ENCODE measurements at regions not wholly inside any gene's neighbourhood (a gene's known extent, or its start where the extent isn't known, plus 50 kb on each side); places are given as distances from the start of the nearest gene placed in this dataset.

GRCh38 chr16:80305410-80305809, 235.4 kb upstream of the DYNLRB2 start:
- no peak overlapping the region for H3K27ac Mint-ChIP-seq (ENCODE audit: low read depth)
- no peaks in the 10 kb centered on the region for H3K36me3 Mint-ChIP-seq (ENCODE audit: insufficient read depth)
- DNase-seq (ENCODE audit: low spot score in 2 of 2), result no peak
- H3K27me3 Mint-ChIP-seq, result peaks cover 46% of the 10 kb centered on the region
- no peaks in the 10 kb centered on the region for H3K4me1 Mint-ChIP-seq
- H3K9me3 Mint-ChIP-seq, result no peaks in the 10 kb centered on the region
- H3K4me3 Mint-ChIP-seq, result no peak overlapping the region
- ATAC-seq (replicated peaks; ENCODE audit: extremely low read depth, poor library complexity, severe bottlenecking), result no peak

- DNase-seq (ENCODE audit: low spot score in 2 of 2), result no peak
- Mint-ChIP-seq H3K27me3 (peaks cover 31% of the 10 kb centered on the region), H3K36me3 (ENCODE audit: insufficient read depth) (no peaks in the 10 kb centered on the region), H3K4me1 (no peaks in the 10 kb centered on the region), H3K4me3 (no peak overlapping the region), H3K27ac (ENCODE audit: low read depth) (no peak overlapping the region), H3K9me3 (no peaks in the 10 kb centered on the region)
- ATAC-seq (replicated peaks; ENCODE audit: extremely low read depth, poor library complexity, severe bottlenecking), result no peak
Observed at GRCh38 chr16:80303691-80304090, 237.1 kb upstream of the DYNLRB2 start.

GRCh38 chr16:80300876-80301275, 239.9 kb upstream of the DYNLRB2 start:
- Mint-ChIP-seq H3K27me3 (peaks cover 30% of the 10 kb centered on the region), H3K36me3 (ENCODE audit: insufficient read depth) (no peaks in the 10 kb centered on the region), H3K27ac (ENCODE audit: low read depth) (no peak overlapping the region), H3K4me3 (no peak overlapping the region), H3K9me3 (no peaks in the 10 kb centered on the region), H3K4me1 (no peaks in the 10 kb centered on the region)
- DNase-seq (ENCODE audit: low spot score in 2 of 2) (no peak), ATAC-seq (replicated peaks; ENCODE audit: extremely low read depth, poor library complexity, severe bottlenecking) (no peak)

GRCh38 chr16:80300456-80300855, 240.3 kb upstream of the DYNLRB2 start:
- Mint-ChIP-seq H3K36me3 (ENCODE audit: insufficient read depth) (no peaks in the 10 kb centered on the region), H3K4me3 (no peak overlapping the region), H3K9me3 (no peaks in the 10 kb centered on the region)

GRCh38 chr16:80299416-80299815, 241.4 kb upstream of the DYNLRB2 start:
- DNase-seq (ENCODE audit: low spot score in 2 of 2) (no peak), ATAC-seq (replicated peaks; ENCODE audit: extremely low read depth, poor library complexity, severe bottlenecking) (no peak)
- Mint-ChIP-seq H3K9me3 (no peaks in the 10 kb centered on the region), H3K27me3 (peaks cover 35% of the 10 kb centered on the region), H3K27ac (ENCODE audit: low read depth) (no peak overlapping the region), H3K4me3 (no peak overlapping the region), H3K4me1 (no peaks in the 10 kb centered on the region), H3K36me3 (ENCODE audit: insufficient read depth) (no peaks in the 10 kb centered on the region)

More at GRCh38 chr16:80300456-80300855, 240.3 kb upstream of the DYNLRB2 start:
- no peak for DNase-seq (ENCODE audit: low spot score in 2 of 2)
- ATAC-seq (replicated peaks; ENCODE audit: extremely low read depth, poor library complexity, severe bottlenecking), result no peak
- Mint-ChIP-seq H3K27ac (ENCODE audit: low read depth) (no peak overlapping the region), H3K27me3 (peaks cover 30% of the 10 kb centered on the region), H3K4me1 (no peaks in the 10 kb centered on the region)

GRCh38 chr16:80298676-80299075, 242.1 kb upstream of the DYNLRB2 start:
- H3K36me3 Mint-ChIP-seq (ENCODE audit: insufficient read depth), result no peaks in the 10 kb centered on the region
- H3K27me3 Mint-ChIP-seq, result peaks cover 31% of the 10 kb centered on the region
- no peak for ATAC-seq (replicated peaks; ENCODE audit: extremely low read depth, poor library complexity, severe bottlenecking)
- H3K4me3 Mint-ChIP-seq, result no peak overlapping the region
- no peaks in the 10 kb centered on the region for H3K9me3 Mint-ChIP-seq
- H3K4me1 Mint-ChIP-seq, result no peaks in the 10 kb centered on the region
- no peak for DNase-seq (ENCODE audit: low spot score in 2 of 2)
- no peak overlapping the region for H3K27ac Mint-ChIP-seq (ENCODE audit: low read depth)

GRCh38 chr16:80296034-80296433, 244.8 kb upstream of the DYNLRB2 start:
- ATAC-seq (replicated peaks; ENCODE audit: extremely low read depth, poor library complexity, severe bottlenecking), result no peak
- H3K9me3 Mint-ChIP-seq, result no peaks in the 10 kb centered on the region
- DNase-seq (ENCODE audit: low spot score in 2 of 2), result no peak
- H3K27ac Mint-ChIP-seq (ENCODE audit: low read depth), result no peak overlapping the region
- H3K4me1 Mint-ChIP-seq, result no peaks in the 10 kb centered on the region
- peaks cover 35% of the 10 kb centered on the region for H3K27me3 Mint-ChIP-seq
- no peaks in the 10 kb centered on the region for H3K36me3 Mint-ChIP-seq (ENCODE audit: insufficient read depth)
- no peak overlapping the region for H3K4me3 Mint-ChIP-seq

- H3K27me3 Mint-ChIP-seq, result peaks cover 39% of the 10 kb centered on the region
- ATAC-seq (replicated peaks; ENCODE audit: extremely low read depth, poor library complexity, severe bottlenecking) (no peak), DNase-seq (ENCODE audit: low spot score in 2 of 2) (no peak)
- no peaks in the 10 kb centered on the region for H3K9me3 Mint-ChIP-seq
- H3K27ac Mint-ChIP-seq (ENCODE audit: low read depth), result no peak overlapping the region
- H3K4me3 Mint-ChIP-seq, result no peak overlapping the region
- no peaks in the 10 kb centered on the region for H3K36me3 Mint-ChIP-seq (ENCODE audit: insufficient read depth)
- no peaks in the 10 kb centered on the region for H3K4me1 Mint-ChIP-seq
Observed at GRCh38 chr16:80294172-80294571, 246.6 kb upstream of the DYNLRB2 start.

- Mint-ChIP-seq H3K36me3 (ENCODE audit: insufficient read depth) (no peaks in the 10 kb centered on the region), H3K9me3 (no peaks in the 10 kb centered on the region), H3K4me3 (no peak overlapping the region), H3K27ac (ENCODE audit: low read depth) (no peak overlapping the region), H3K4me1 (no peaks in the 10 kb centered on the region), H3K27me3 (peaks cover 28% of the 10 kb centered on the region)
- no peak for ATAC-seq (replicated peaks; ENCODE audit: extremely low read depth, poor library complexity, severe bottlenecking)
- no peak for DNase-seq (ENCODE audit: low spot score in 2 of 2)
Observed at GRCh38 chr16:80288616-80289015, 252.2 kb upstream of the DYNLRB2 start.

GRCh38 chr16:80287674-80288073, 253.1 kb upstream of the DYNLRB2 start:
- no peaks in the 10 kb centered on the region for H3K4me1 Mint-ChIP-seq
- DNase-seq (ENCODE audit: low spot score in 2 of 2) (no peak), ATAC-seq (replicated peaks; ENCODE audit: extremely low read depth, poor library complexity, severe bottlenecking) (no peak)
- no peak overlapping the region for H3K27ac Mint-ChIP-seq (ENCODE audit: low read depth)
- no peaks in the 10 kb centered on the region for H3K36me3 Mint-ChIP-seq (ENCODE audit: insufficient read depth)
- H3K9me3 Mint-ChIP-seq, result no peaks in the 10 kb centered on the region
- peaks cover 36% of the 10 kb centered on the region for H3K27me3 Mint-ChIP-seq
- H3K4me3 Mint-ChIP-seq, result no peak overlapping the region

GRCh38 chr16:80285104-80285503, 255.7 kb upstream of the DYNLRB2 start:
- H3K4me1 Mint-ChIP-seq, result no peaks in the 10 kb centered on the region
- no peak for DNase-seq (ENCODE audit: low spot score in 2 of 2)
- H3K9me3 Mint-ChIP-seq, result no peaks in the 10 kb centered on the region
- no peak for ATAC-seq (replicated peaks; ENCODE audit: extremely low read depth, poor library complexity, severe bottlenecking)
- no peaks in the 10 kb centered on the region for H3K36me3 Mint-ChIP-seq (ENCODE audit: insufficient read depth)
- H3K27ac Mint-ChIP-seq (ENCODE audit: low read depth), result no peak overlapping the region
- peaks cover 38% of the 10 kb centered on the region for H3K27me3 Mint-ChIP-seq
- no peak overlapping the region for H3K4me3 Mint-ChIP-seq

GRCh38 chr16:80283466-80284392, 257.1 kb upstream of the DYNLRB2 start:
- Mint-ChIP-seq H3K36me3 (ENCODE audit: insufficient read depth) (no peaks in the 10 kb centered on the region), H3K4me3 (no peak overlapping the region), H3K9me3 (no peaks in the 10 kb centered on the region), H3K27ac (ENCODE audit: low read depth) (no peak overlapping the region), H3K4me1 (no peaks in the 10 kb centered on the region), H3K27me3 (peaks cover 38% of the 10 kb centered on the region)
- DNase-seq (ENCODE audit: low spot score in 2 of 2), result no peak
- no peak for ATAC-seq (replicated peaks; ENCODE audit: extremely low read depth, poor library complexity, severe bottlenecking)

- no peaks in the 10 kb centered on the region for H3K36me3 Mint-ChIP-seq (ENCODE audit: insufficient read depth)
- H3K27me3 Mint-ChIP-seq, result peaks cover 49% of the 10 kb centered on the region
- no peak overlapping the region for H3K4me3 Mint-ChIP-seq
- H3K9me3 Mint-ChIP-seq, result no peaks in the 10 kb centered on the region
- no peaks in the 10 kb centered on the region for H3K4me1 Mint-ChIP-seq
- H3K27ac Mint-ChIP-seq (ENCODE audit: low read depth), result no peak overlapping the region
- DNase-seq (ENCODE audit: low spot score in 2 of 2) (no peak), ATAC-seq (replicated peaks; ENCODE audit: extremely low read depth, poor library complexity, severe bottlenecking) (no peak)
Observed at GRCh38 chr16:80280557-80280956, 260.2 kb upstream of the DYNLRB2 start.

Data from central memory CD8-positive, alpha-beta T cell (primary cell).